ENCODE measurements at regions not wholly inside any gene's neighbourhood (a gene's known extent, or its start where the extent isn't known, plus 50 kb on each side); places are given as distances from the start of the nearest gene placed in this dataset.
"Not testable (repeated sequence)": the region's sequence is repeated elsewhere in the genome, so short reads cannot be mapped to it uniquely, and the experiment has no call there.

DNA sequence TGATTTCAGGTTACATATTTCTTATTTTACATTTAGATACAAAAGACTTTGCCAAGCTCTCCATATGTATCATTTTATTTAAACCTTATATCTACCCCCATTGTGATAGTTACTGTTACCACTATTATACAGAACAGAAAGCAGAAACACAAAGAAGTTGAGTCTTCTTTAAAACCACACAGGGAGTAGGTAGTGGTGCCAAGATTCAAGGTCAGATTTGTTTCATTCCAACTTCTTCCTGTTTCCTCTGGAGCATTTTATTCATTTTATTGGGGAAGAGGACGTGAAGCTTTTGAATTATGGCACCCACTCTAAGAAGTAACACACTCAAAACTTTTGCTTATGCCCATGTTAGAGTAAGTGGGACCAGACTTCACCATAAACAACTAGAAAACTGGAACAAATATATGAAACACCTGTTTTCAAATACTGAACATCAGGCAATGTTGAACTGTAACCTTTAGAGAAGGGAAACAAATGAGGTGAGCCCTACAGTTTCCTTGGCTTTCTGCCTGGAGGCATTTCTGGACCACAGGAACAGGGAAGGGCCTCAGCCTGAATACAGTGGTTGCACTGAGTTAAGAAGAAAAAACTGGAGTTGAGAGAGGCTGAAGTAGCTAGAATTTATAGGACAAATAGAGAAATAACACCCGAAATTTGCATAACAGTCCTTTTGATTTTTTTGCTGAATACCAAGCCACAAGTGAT, 160.4 kb upstream of the SSTR1 start:
- BruUV-seq (replicated peaks) = no TSS peak
- intact Hi-C loops (cut with micrococcal nuclease; ENCODE audit: unreplicated experiment) = no loop called here
- no peaks in the 10 kb centered on the region for H3K4me1 Mint-ChIP-seq (ENCODE audit: low read depth, unreplicated experiment)
- H3K4me3 Mint-ChIP-seq (ENCODE audit: low read depth, unreplicated experiment) = no peak overlapping the region
- H3K9me3 Mint-ChIP-seq (ENCODE audit: low read depth, unreplicated experiment) = no peaks in the 10 kb centered on the region
- CTCF ChIA-PET = no interaction called here
- H3K36me3 Mint-ChIP-seq (ENCODE audit: insufficient read depth, unreplicated experiment) = no peaks in the 10 kb centered on the region
- peaks cover 13% of the 10 kb centered on the region for H3K27me3 Mint-ChIP-seq (ENCODE audit: unreplicated experiment)
- no peak for DNase-seq
- TF ChIP-seq, protein P1, sequence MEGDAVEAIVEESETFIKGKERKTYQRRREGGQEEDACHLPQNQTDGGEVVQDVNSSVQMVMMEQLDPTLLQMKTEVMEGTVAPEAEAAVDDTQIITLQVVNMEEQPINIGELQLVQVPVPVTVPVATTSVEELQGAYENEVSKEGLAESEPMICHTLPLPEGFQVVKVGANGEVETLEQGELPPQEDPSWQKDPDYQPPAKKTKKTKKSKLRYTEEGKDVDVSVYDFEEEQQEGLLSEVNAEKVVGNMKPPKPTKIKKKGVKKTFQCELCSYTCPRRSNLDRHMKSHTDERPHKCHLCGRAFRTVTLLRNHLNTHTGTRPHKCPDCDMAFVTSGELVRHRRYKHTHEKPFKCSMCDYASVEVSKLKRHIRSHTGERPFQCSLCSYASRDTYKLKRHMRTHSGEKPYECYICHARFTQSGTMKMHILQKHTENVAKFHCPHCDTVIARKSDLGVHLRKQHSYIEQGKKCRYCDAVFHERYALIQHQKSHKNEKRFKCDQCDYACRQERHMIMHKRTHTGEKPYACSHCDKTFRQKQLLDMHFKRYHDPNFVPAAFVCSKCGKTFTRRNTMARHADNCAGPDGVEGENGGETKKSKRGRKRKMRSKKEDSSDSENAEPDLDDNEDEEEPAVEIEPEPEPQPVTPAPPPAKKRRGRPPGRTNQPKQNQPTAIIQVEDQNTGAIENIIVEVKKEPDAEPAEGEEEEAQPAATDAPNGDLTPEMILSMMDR (IDR thresholded peaks at IDR 0.05; ENCODE audit: unreplicated experiment) = no peak
- H3K27ac Mint-ChIP-seq (ENCODE audit: unreplicated experiment) = no peak overlapping the region

DNA sequence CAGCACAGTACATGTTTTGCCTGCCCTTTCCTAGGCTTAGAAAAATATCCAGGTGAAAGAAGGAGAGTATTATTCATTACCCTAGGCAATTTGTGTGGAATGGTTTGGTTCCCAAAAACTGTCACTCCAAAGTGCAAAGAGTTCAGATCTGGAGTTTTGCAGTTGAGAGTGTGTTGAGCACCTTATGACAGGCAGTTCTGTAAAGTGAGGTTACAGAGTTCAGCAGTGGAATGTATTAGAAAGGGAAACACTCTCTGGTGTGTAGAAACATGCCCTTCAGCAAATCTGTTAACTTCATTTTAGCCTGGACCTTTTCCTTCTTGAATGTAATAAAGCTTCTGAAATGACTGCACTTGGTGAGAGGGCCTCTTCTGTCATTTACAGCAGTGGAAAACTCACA, 154.0 kb upstream of the SSTR1 start:
- intact Hi-C loops (cut with micrococcal nuclease; ENCODE audit: unreplicated experiment) = no loop called here
- no peak overlapping the region for H3K4me3 Mint-ChIP-seq (ENCODE audit: low read depth, unreplicated experiment)
- no peak overlapping the region for H3K27ac Mint-ChIP-seq (ENCODE audit: unreplicated experiment)
- TF ChIP-seq, protein P1 (IDR thresholded peaks at IDR 0.05; ENCODE audit: unreplicated experiment) = no peak
- no peaks in the 10 kb centered on the region for H3K4me1 Mint-ChIP-seq (ENCODE audit: low read depth, unreplicated experiment)
- CTCF ChIA-PET = no interaction called here
- BruUV-seq (replicated peaks) = no TSS peak
- no peaks in the 10 kb centered on the region for H3K36me3 Mint-ChIP-seq (ENCODE audit: insufficient read depth, unreplicated experiment)
- H3K27me3 Mint-ChIP-seq (ENCODE audit: unreplicated experiment) = peaks cover 6% of the 10 kb centered on the region
- H3K9me3 Mint-ChIP-seq (ENCODE audit: low read depth, unreplicated experiment) = no peaks in the 10 kb centered on the region
- no peak for DNase-seq

DNA sequence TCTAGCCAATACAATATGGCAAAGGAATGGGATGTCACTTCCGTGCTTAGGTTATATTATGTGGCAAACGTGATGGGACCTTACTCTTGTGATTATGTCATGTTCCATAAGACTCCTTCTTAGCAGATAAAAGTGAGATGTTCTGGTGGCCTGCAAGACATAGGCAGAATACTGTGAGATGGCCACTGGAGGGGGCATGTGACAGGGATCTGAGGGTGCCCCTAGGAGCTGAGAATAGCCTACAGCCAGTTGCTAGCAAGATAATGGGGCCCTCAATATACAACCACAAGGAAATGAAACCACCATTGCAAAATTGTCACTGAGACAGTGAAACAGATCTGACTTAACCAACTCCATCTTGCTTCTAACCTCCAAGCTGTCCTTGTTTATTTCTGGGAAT, 151.4 kb upstream of the SSTR1 start:
- no peaks in the 10 kb centered on the region for H3K36me3 Mint-ChIP-seq (ENCODE audit: insufficient read depth, unreplicated experiment)
- H3K4me1 Mint-ChIP-seq (ENCODE audit: low read depth, unreplicated experiment) = no peaks in the 10 kb centered on the region
- H3K9me3 Mint-ChIP-seq (ENCODE audit: low read depth, unreplicated experiment) = no peaks in the 10 kb centered on the region
- H3K27me3 Mint-ChIP-seq (ENCODE audit: unreplicated experiment) = no peaks in the 10 kb centered on the region
- BruUV-seq (replicated peaks) = no TSS peak
- no peak for DNase-seq
- intact Hi-C loops (cut with micrococcal nuclease; ENCODE audit: unreplicated experiment) = no loop called here
- H3K4me3 Mint-ChIP-seq (ENCODE audit: low read depth, unreplicated experiment) = no peak overlapping the region
- H3K27ac Mint-ChIP-seq (ENCODE audit: unreplicated experiment) = no peak overlapping the region
- CTCF ChIA-PET = no interaction called here
- TF ChIP-seq, protein P1 (IDR thresholded peaks at IDR 0.05; ENCODE audit: unreplicated experiment) = no peak

- H3K36me3 Mint-ChIP-seq (ENCODE audit: insufficient read depth, unreplicated experiment); BruUV-seq (replicated peaks); CTCF ChIA-PET; H3K27me3 Mint-ChIP-seq (ENCODE audit: unreplicated experiment); intact Hi-C loops (cut with micrococcal nuclease; ENCODE audit: unreplicated experiment); H3K27ac Mint-ChIP-seq (ENCODE audit: unreplicated experiment); H3K4me3 Mint-ChIP-seq (ENCODE audit: low read depth, unreplicated experiment); H3K4me1 Mint-ChIP-seq (ENCODE audit: low read depth, unreplicated experiment); DNase-seq; H3K9me3 Mint-ChIP-seq (ENCODE audit: low read depth, unreplicated experiment): not testable (repeated sequence)
Measured at GRCh38 chr14:38062223-38062622, 145.5 kb upstream of the SSTR1 start.

GRCh38 chr14:38063711-38064320, 143.9 kb upstream of the SSTR1 start:
- intact Hi-C loops (cut with micrococcal nuclease; ENCODE audit: unreplicated experiment) = no loop called here
- BruUV-seq (replicated peaks) = no TSS peak

More at GRCh38 chr14:38063711-38064320, 143.9 kb upstream of the SSTR1 start:
- Mint-ChIP-seq H3K9me3 (ENCODE audit: low read depth, unreplicated experiment) (peaks cover 3% of the 10 kb centered on the region), H3K36me3 (ENCODE audit: insufficient read depth, unreplicated experiment) (no peaks in the 10 kb centered on the region), H3K27me3 (ENCODE audit: unreplicated experiment) (no peaks in the 10 kb centered on the region), H3K27ac (ENCODE audit: unreplicated experiment) (no peak overlapping the region), H3K4me3 (ENCODE audit: low read depth, unreplicated experiment) (no peak overlapping the region), H3K4me1 (ENCODE audit: low read depth, unreplicated experiment) (no peaks in the 10 kb centered on the region)
- DNase-seq = no peak
- TF ChIP-seq, protein P1 (IDR thresholded peaks at IDR 0.05; ENCODE audit: unreplicated experiment) = no peak
- CTCF ChIA-PET = no interaction called here

All from Calu3 (cell line).